Activated T-helper 1 cell treated with anti-CD3 and anti-CD28 coated beads, Interleukin-12 subunit alpha, Interleukin-12 subunit beta, Interleukin-2, Interleukin-4 antibody, amounts not matched to agents 30 ng/mL and 10 ng/mL and 1 ng/mL, durations not matched to agents 14 hours and 24 hours and 36 hours (primary cell): ENCODE measurements at regions not wholly inside any gene's neighbourhood (a gene's known extent, or its start where the extent isn't known, plus 50 kb on each side); places are given as distances from the start of the nearest gene placed in this dataset.

Source experiments
- DNase-seq: peaks from one replicate; pipeline ENCODE4 v3.0.0; 2021; ENCODE audit warnings: low spot score
- H3K27ac Mint-ChIP-seq: one replicate; pipeline ENCODE4 v1.8.0; 2021; ENCODE audit warnings: mild to moderate bottlenecking, mixed read lengths
- H3K27me3 Mint-ChIP-seq: one replicate; pipeline ENCODE4 v1.8.0; 2022; ENCODE audit warnings: mild to moderate bottlenecking, moderate library complexity, mixed read lengths; ENCODE audit not compliant: insufficient read depth
- H3K36me3 Mint-ChIP-seq: one replicate; pipeline ENCODE4 v1.8.0; 2021; ENCODE audit warnings: low read depth, mixed read lengths
- H3K4me1 Mint-ChIP-seq: one replicate; pipeline ENCODE4 v1.8.0; 2021; ENCODE audit warnings: low read depth, mixed read lengths
- H3K4me3 Mint-ChIP-seq: one replicate; pipeline ENCODE4 v1.8.0; 2021; ENCODE audit warnings: mild to moderate bottlenecking, moderate library complexity, mixed read lengths
- H3K9me3 Mint-ChIP-seq: one replicate; pipeline ENCODE4 v1.8.0; 2021; ENCODE audit warnings: mixed read lengths
- intact Hi-C: fragments of 100-400 bp; cut with micrococcal nuclease; formaldehyde crosslinking; loops from one replicate; pipeline ENCODE4 v1.15.1; 2024

DNA sequence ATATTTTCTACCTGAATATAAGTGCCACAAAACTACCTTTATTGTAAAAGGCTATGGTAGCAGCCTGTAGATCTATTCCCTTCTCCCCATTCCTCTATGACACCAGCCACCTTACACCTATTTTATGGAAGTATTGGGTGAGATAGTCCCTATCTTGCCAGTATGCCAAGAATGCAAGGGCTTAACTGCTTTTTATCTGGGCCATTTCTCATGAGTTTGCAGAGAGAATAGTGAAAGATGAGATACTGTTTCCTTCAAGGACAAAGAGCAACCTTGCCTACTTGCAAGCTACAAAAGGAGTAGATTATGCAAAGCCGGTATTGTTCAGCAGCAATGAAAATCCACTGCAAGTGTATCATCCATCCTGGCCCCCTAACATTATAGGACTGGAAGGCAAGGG is 1775.6 kb upstream of the SEL1L start:
- Mint-ChIP-seq H3K9me3 (no peaks in the 10 kb centered on the region), H3K4me1 (no peaks in the 10 kb centered on the region), H3K36me3 (no peaks in the 10 kb centered on the region), H3K4me3 (no peak overlapping the region), H3K27me3 (no peaks in the 10 kb centered on the region), H3K27ac (no peak overlapping the region)
- DNase-seq: no peak
- intact Hi-C loops: no loop called here

DNA sequence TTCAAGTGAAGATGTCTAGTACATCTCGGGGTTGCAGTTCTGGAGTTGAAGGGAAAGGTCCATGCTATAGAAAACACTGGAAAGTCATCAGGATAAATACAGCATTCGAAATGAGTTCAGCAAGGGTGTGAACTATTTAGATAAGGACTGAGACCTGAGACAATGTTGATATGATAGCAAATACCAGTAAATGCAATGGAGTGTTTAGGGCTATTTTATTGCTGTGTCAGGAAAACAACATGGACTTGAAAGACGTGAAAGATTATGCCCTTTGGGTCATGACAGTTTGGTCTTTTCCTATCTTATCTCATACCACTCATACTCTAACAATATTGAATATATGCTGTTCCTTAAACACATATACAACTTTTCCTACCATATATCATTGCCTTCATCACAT is 1776.2 kb upstream of the SEL1L start:
- H3K4me1 Mint-ChIP-seq: no peaks in the 10 kb centered on the region
- intact Hi-C loops: no loop called here
- no peak for DNase-seq
- H3K27me3 Mint-ChIP-seq: no peaks in the 10 kb centered on the region
- H3K27ac Mint-ChIP-seq: no peak overlapping the region
- H3K4me3 Mint-ChIP-seq: no peak overlapping the region
- H3K9me3 Mint-ChIP-seq: peaks cover under 1% of the 10 kb centered on the region
- H3K36me3 Mint-ChIP-seq: no peaks in the 10 kb centered on the region

DNA sequence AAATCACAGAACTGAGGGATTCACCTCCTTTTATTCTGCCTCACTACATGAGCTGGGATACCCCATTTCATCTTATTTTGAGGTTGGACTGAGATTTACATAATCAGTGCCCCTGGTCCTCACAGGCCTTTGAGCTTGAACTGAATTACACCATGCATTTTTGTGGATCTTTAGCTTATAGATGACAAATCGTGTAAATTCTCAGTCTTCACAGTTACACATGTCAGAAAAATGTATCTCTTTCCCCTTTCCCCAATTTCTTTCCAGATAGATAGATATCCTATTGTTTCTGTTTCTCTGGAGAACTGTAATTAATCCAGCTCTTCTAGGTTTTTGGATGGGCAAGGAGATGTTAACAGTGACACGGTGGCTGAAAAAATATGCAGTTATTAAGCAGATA is 1778.9 kb upstream of the SEL1L start:
- no peak overlapping the region for H3K4me3 Mint-ChIP-seq
- H3K36me3 Mint-ChIP-seq: no peaks in the 10 kb centered on the region
- intact Hi-C loops: no loop called here
- H3K4me1 Mint-ChIP-seq: no peaks in the 10 kb centered on the region
- H3K9me3 Mint-ChIP-seq: peaks cover 4% of the 10 kb centered on the region
- H3K27me3 Mint-ChIP-seq: no peaks in the 10 kb centered on the region
- no peak overlapping the region for H3K27ac Mint-ChIP-seq
- no peak for DNase-seq

DNA sequence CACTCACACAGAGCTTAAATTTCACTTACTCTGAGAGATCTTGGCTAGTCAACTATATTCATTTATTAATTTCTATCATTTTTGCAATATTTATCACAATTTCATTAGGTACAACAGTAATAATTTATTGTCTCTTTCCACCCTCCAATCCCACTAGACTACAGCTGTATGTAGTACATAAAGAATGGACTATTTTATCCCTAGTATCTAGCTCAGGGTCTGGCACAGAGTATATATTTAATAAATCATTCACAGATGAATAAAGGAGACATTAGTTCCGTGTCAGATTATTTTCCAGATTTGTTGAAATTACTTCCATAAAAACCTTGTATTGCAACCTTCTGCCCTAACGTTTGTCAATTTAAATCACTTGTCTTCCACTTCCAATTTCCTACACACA is 1781.1 kb upstream of the SEL1L start:
- no peaks in the 10 kb centered on the region for H3K27me3 Mint-ChIP-seq
- DNase-seq: no peak
- H3K9me3 Mint-ChIP-seq: peaks cover 4% of the 10 kb centered on the region
- no peak overlapping the region for H3K4me3 Mint-ChIP-seq
- intact Hi-C loops: no loop called here
- no peaks in the 10 kb centered on the region for H3K36me3 Mint-ChIP-seq
- H3K27ac Mint-ChIP-seq: no peak overlapping the region
- H3K4me1 Mint-ChIP-seq: no peaks in the 10 kb centered on the region

DNA sequence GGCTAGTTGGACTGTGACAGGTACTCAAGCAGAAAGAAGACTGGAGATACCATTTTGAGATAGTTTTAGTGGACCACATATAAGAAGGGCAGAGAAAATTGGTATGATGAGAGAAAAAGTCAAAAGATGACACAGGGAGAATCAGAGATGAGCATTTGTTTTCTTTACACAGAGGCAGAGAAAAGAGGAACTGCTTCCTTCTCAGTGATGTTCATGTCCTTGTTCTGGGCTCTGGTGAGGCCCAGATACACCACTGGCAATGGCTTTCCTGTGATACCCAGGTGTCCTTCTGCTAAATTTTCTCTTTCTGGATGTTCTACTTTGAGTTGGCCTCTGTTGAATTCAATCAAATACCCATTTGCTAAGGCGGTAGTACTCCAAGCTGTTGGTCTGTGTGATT is 1782.7 kb upstream of the SEL1L start:
- DNase-seq: no peak
- peaks cover 4% of the 10 kb centered on the region for H3K9me3 Mint-ChIP-seq
- intact Hi-C loops: no loop called here
- H3K27ac Mint-ChIP-seq: no peak overlapping the region
- no peak overlapping the region for H3K4me3 Mint-ChIP-seq
- no peaks in the 10 kb centered on the region for H3K4me1 Mint-ChIP-seq
- H3K36me3 Mint-ChIP-seq: no peaks in the 10 kb centered on the region
- H3K27me3 Mint-ChIP-seq: no peaks in the 10 kb centered on the region

DNA sequence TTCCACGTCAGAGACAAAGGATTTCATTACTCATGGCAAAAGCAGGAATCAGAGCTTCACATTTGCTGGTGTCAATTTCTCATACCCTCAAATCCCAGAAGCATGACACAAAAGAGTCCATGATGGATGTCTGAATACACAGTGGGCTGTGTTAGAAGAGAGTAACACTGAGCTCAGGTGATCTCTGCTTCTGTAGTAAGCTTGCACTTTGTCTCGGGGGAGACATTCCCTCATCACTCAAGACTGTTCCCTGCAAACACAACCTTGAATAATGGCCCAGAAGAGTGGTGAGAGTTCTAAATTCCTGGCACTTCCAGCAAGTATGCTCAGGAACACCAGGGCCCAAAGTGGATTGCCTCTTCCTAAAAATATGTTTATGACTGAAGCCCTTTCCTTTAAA is 1787.2 kb upstream of the SEL1L start:
- Mint-ChIP-seq H3K27me3 (no peaks in the 10 kb centered on the region), H3K27ac (no peak overlapping the region), H3K36me3 (no peaks in the 10 kb centered on the region), H3K9me3 (peaks cover 3% of the 10 kb centered on the region), H3K4me3 (no peak overlapping the region), H3K4me1 (no peaks in the 10 kb centered on the region)
- DNase-seq: no peak
- intact Hi-C loops: no loop called here

DNA sequence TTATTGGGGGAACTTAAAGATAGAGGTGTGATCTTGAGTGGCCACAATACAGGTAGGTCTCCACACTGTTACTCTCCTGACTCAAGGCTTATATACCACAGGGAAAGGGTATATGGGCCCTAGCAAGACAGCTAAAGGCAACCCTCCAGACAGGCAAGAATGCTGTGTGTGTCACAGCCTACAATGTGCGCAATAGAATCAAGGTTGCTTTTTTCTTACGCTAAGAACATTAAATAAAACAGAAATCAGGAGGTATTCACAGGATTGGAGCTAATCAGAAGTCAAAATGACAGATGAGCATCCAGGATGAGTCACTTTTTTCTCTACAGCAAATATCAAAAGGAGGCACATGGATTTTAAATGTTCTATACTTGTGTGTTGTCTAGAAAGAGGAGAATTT is 1797.9 kb upstream of the SEL1L start:
- Mint-ChIP-seq H3K27ac (no peak overlapping the region), H3K9me3 (peaks cover 4% of the 10 kb centered on the region), H3K4me3 (no peak overlapping the region), H3K4me1 (no peaks in the 10 kb centered on the region), H3K36me3 (no peaks in the 10 kb centered on the region), H3K27me3 (no peaks in the 10 kb centered on the region)
- DNase-seq: no peak
- intact Hi-C loops: no loop called here

DNA sequence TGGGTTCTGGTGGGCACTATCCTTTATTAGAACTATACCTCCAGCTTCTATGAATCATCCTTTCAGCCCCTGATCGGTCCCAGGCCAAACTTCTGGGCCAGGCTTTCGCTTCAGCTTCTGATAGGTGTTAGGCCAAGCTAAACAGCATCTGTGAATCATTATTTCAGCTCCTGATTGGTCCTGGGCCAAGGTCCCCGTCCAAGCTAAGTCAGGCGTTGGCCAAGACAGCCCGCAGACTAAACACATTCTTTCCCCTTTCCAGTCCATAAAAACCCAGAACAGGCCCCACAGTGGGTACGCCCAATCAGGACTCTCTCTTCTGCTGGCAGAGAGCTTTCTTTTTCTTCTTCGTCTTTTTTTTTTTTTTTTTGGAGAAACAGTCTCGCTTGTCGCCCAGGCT is 1808.9 kb upstream of the SEL1L start:
- Mint-ChIP-seq H3K27ac (no peak overlapping the region), H3K9me3 (peaks cover 21% of the 10 kb centered on the region), H3K4me3 (no peak overlapping the region), H3K36me3 (no peaks in the 10 kb centered on the region), H3K4me1 (no peaks in the 10 kb centered on the region), H3K27me3 (no peaks in the 10 kb centered on the region)
- no peak for DNase-seq
- intact Hi-C loops: no loop called here

DNA sequence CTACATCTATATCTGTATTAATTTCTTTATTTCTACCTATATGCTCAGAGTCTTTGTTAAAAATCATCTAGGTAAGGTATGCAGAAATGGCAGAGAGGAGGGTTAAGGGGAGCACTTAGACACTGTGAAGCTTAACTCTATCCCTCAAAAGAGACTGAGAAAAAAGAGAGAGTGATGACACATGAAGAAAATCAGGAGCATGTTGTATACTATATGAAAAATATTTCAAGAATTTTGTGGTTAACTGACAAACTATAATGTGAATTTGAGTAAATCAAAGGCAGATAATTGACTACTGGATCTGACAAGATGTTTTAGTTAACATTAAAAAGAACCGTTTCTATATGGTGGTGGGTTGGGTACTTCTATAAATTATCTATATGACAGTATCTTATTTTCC is 1814.2 kb upstream of the SEL1L start:
- no peaks in the 10 kb centered on the region for H3K4me1 Mint-ChIP-seq
- H3K4me3 Mint-ChIP-seq: no peak overlapping the region
- H3K27ac Mint-ChIP-seq: no peak overlapping the region
- intact Hi-C loops: no loop called here
- no peaks in the 10 kb centered on the region for H3K36me3 Mint-ChIP-seq
- H3K9me3 Mint-ChIP-seq: peaks cover 17% of the 10 kb centered on the region
- H3K27me3 Mint-ChIP-seq: no peaks in the 10 kb centered on the region
- no peak for DNase-seq

DNA sequence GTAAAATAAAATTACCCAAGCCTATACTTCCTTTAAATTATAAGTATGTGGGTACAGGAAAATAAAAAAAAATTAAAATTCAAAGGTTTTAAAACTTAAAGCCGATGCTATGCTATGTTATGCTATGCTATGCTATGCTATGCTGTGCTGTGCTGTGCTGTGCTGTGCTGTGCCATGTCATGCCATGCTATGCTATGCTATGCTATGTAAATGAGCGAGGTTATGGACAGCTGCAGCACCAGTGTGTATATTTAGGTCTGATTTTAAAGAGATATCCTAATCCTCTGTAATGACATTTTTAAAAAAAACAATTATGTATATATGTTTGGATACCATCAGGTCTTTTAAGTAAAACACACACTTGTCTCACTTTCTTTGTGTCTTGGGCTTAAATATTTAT is 1822.0 kb upstream of the SEL1L start:
- Mint-ChIP-seq H3K27ac (no peak overlapping the region), H3K4me3 (no peak overlapping the region), H3K4me1 (no peaks in the 10 kb centered on the region), H3K27me3 (no peaks in the 10 kb centered on the region), H3K36me3 (no peaks in the 10 kb centered on the region), H3K9me3 (peaks cover 26% of the 10 kb centered on the region)
- DNase-seq: no peak
- intact Hi-C loops: no loop called here

DNA sequence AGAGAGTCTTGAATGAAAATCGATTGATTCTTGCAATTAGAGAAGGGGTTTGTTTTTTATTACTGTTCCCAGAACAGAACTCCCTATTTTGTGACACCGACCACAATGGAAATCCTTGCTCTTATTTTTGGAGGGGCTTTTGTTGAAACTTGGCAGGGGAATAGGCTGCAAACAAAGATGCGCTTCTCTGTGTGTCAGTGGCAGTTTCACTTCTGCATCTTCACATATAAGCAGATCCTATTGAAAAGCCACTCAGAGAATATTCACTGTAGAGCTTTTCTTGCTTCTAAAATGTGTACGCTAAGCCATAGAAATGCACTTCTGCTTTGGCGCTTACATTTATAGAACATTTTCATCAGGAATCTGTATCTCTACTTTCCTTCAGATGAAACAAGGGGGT is 1822.4 kb upstream of the SEL1L start:
- Mint-ChIP-seq H3K9me3 (peaks cover 26% of the 10 kb centered on the region), H3K27me3 (no peaks in the 10 kb centered on the region), H3K27ac (no peak overlapping the region), H3K4me3 (no peak overlapping the region), H3K36me3 (no peaks in the 10 kb centered on the region), H3K4me1 (no peaks in the 10 kb centered on the region)
- no peak for DNase-seq
- intact Hi-C loops: no loop called here

DNA sequence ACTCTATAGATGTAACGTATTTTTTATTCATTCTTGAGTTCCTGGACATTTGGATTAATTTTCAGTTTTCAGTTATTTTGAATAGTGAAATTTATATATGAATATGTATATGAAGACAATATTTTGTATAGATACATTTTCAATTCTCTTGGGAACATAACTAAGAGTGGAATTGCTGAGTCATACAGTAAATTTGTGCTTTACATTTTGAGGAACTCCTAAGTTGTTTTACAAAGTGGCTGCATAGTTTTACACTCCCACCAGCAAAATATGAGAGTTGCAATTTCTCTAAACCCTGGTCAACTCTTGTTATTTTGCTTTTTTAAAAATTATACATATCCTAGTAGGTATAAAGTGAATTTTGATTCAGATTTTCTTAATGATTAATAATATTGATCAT is 1838.6 kb upstream of the SEL1L start:
- H3K9me3 Mint-ChIP-seq: peaks cover 30% of the 10 kb centered on the region
- no peaks in the 10 kb centered on the region for H3K4me1 Mint-ChIP-seq
- no peaks in the 10 kb centered on the region for H3K27me3 Mint-ChIP-seq
- no peak for DNase-seq
- no peaks in the 10 kb centered on the region for H3K36me3 Mint-ChIP-seq
- no peak overlapping the region for H3K4me3 Mint-ChIP-seq
- intact Hi-C loops: no loop called here
- no peak overlapping the region for H3K27ac Mint-ChIP-seq

DNA sequence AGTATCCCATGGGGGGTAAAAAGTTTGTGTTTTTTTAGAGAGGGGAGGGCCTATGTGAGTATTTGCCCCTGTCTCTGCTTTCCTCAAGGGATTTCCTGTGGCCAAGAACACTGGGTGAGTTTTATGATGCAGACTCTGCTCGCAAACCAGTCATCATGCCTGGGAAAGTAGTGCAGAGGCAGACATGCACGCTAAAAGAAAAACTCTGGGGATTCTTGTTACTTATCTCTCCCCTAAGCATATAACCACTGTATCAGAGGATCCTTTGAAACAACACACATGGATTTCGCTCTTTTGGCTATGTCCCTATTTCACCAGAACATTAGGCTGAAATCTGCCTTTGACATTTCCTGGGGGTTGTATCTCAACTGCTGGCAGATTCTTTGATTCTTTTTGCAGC is 1845.8 kb upstream of the SEL1L start:
- no peak for DNase-seq
- Mint-ChIP-seq H3K27me3 (no peaks in the 10 kb centered on the region), H3K4me1 (no peaks in the 10 kb centered on the region), H3K9me3 (peaks cover 18% of the 10 kb centered on the region), H3K4me3 (no peak overlapping the region), H3K27ac (no peak overlapping the region), H3K36me3 (no peaks in the 10 kb centered on the region)
- intact Hi-C loops: no loop called here

DNA sequence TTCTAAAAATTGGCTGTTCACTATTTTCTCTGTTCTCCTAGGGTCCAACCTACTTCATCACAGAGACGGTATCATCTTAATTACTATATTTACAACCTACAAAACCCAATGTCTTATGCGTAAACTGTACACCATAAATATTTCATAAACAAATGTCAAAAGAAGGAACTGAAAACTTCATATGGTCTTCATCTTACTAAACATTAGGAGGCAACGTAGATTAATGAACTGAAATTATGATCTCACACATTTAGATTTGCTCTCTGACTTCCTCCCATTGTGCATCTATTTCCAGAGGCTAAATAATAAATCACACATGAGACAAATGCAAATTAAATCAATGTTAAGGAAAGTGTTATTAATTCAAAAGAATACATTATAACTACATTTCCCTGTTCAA is 1850.6 kb upstream of the SEL1L start:
- Mint-ChIP-seq H3K4me3 (no peak overlapping the region), H3K27me3 (peaks cover 1% of the 10 kb centered on the region), H3K4me1 (no peaks in the 10 kb centered on the region), H3K36me3 (no peaks in the 10 kb centered on the region), H3K27ac (no peak overlapping the region), H3K9me3 (peaks cover 37% of the 10 kb centered on the region)
- DNase-seq: no peak
- intact Hi-C loops: no loop called here
